Astrocyte (in vitro differentiated cells and primary cell): ENCODE measurements at regions not wholly inside any gene's neighbourhood (a gene's known extent, or its start where the extent isn't known, plus 50 kb on each side); places are given as distances from the start of the nearest gene placed in this dataset.
A peak's percentile ranks its signal among the peaks of the same experiment; 100 is the strongest.

Experiments used
- DNase-seq: peaks from one replicate; pipeline ENCODE4 v3.0.0-alpha.2; 2010; ENCODE audit warnings: low read depth
- FAIRE-seq: peaks from 2 replicates; lab custom pipeline; 2011; peaks lifted over from hg19 to GRCh38; lab: Jason Lieb, UNC
- H2AFZ ChIP-seq: 2 replicates; pipeline ENCODE4 v1.6.0; 2012; ENCODE audit warnings: low read depth, low read length, inconsistent platforms
- H3K27ac ChIP-seq: 2 replicates; pipeline ENCODE4 v1.5.1; 2011; ENCODE audit warnings: low read depth, low read length, inconsistent platforms
- H3K27me3 ChIP-seq: 2 replicates; pipeline ENCODE4 v1.6.0; 2011; ENCODE audit warnings: low read length, inconsistent platforms; ENCODE audit not compliant: insufficient read depth
- H3K36me3 ChIP-seq: 2 replicates; pipeline ENCODE4 v1.5.1; 2011; ENCODE audit warnings: low read length, inconsistent platforms; ENCODE audit not compliant: insufficient read depth
- H3K4me1 ChIP-seq: 2 replicates; pipeline ENCODE4 v1.5.1; 2011; ENCODE audit warnings: low read length, inconsistent platforms; ENCODE audit not compliant: insufficient read depth
- H3K4me2 ChIP-seq: 2 replicates; pipeline ENCODE4 v1.6.0; 2012; ENCODE audit warnings: low read length, inconsistent platforms
- H3K4me3 ChIP-seq: 2 replicates; pipeline ENCODE4 v1.5.1; 2011; ENCODE audit warnings: low read depth, mild to moderate bottlenecking, low read length, inconsistent platforms; ENCODE audit not compliant: insufficient read depth
- H3K79me2 ChIP-seq: 2 replicates; pipeline ENCODE4 v1.6.0; 2012; ENCODE audit warnings: mild to moderate bottlenecking, low read length, inconsistent platforms; ENCODE audit not compliant: insufficient read depth
- H3K9ac ChIP-seq: 2 replicates; pipeline ENCODE4 v1.6.0; 2012; ENCODE audit warnings: mild to moderate bottlenecking, low read length, inconsistent platforms
- H3K9me3 ChIP-seq: 2 replicates; pipeline ENCODE4 v1.5.1; 2012; ENCODE audit warnings: low read depth, mild to moderate bottlenecking, low read length, inconsistent platforms; ENCODE audit not compliant: insufficient read depth
- H4K20me1 ChIP-seq: 2 replicates; pipeline ENCODE4 v1.6.0; 2012; ENCODE audit warnings: low read length, inconsistent platforms; ENCODE audit not compliant: insufficient read depth
- H3K27ac Mint-ChIP-seq: one replicate; pipeline ENCODE4 v1.8.0; 2021; ENCODE audit warnings: mild to moderate bottlenecking, mixed read lengths; ENCODE audit not compliant: unreplicated experiment
- H3K27me3 Mint-ChIP-seq: one replicate; pipeline ENCODE4 v1.8.0; 2021; ENCODE audit warnings: low read depth, mixed read lengths; ENCODE audit not compliant: unreplicated experiment
- H3K36me3 Mint-ChIP-seq: one replicate; pipeline ENCODE4 v1.8.0; 2021; ENCODE audit warnings: low read depth, mixed read lengths; ENCODE audit not compliant: unreplicated experiment
- H3K4me1 Mint-ChIP-seq: one replicate; pipeline ENCODE4 v1.8.0; 2021; ENCODE audit warnings: low read depth, mixed read lengths; ENCODE audit not compliant: unreplicated experiment
- H3K4me3 Mint-ChIP-seq: one replicate; pipeline ENCODE4 v1.8.0; 2021; ENCODE audit warnings: mild to moderate bottlenecking, moderate library complexity, mixed read lengths; ENCODE audit not compliant: unreplicated experiment
- H3K9me3 Mint-ChIP-seq: one replicate; pipeline ENCODE4 v1.8.0; 2021; ENCODE audit warnings: mild to moderate bottlenecking, mixed read lengths; ENCODE audit not compliant: unreplicated experiment
- EZH2 ChIP-seq: IDR thresholded peaks from 2 replicates; pipeline ENCODE4 v1.6.1; 2012; ENCODE audit warnings: mild to moderate bottlenecking, low read length, inconsistent platforms; ENCODE audit not compliant: insufficient read depth
- TF ChIP-seq, protein P1 (sequence below): IDR thresholded peaks from 2 replicates; pipeline ENCODE4 v1.5.1; 2011; ENCODE audit warnings: low read depth, mild to moderate bottlenecking, inconsistent platforms, low read length, moderate library complexity; ENCODE audit not compliant: insufficient read depth

GRCh38 chr7:1368184-1368681 is 91.0 kb downstream of the MICALL2 start:
- no peak for TF ChIP-seq EZH2
- TF ChIP-seq, protein P1, sequence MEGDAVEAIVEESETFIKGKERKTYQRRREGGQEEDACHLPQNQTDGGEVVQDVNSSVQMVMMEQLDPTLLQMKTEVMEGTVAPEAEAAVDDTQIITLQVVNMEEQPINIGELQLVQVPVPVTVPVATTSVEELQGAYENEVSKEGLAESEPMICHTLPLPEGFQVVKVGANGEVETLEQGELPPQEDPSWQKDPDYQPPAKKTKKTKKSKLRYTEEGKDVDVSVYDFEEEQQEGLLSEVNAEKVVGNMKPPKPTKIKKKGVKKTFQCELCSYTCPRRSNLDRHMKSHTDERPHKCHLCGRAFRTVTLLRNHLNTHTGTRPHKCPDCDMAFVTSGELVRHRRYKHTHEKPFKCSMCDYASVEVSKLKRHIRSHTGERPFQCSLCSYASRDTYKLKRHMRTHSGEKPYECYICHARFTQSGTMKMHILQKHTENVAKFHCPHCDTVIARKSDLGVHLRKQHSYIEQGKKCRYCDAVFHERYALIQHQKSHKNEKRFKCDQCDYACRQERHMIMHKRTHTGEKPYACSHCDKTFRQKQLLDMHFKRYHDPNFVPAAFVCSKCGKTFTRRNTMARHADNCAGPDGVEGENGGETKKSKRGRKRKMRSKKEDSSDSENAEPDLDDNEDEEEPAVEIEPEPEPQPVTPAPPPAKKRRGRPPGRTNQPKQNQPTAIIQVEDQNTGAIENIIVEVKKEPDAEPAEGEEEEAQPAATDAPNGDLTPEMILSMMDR: no peak
- Histone ChIP-seq H3K9me3 (peaks cover 6% of the 10 kb centered on the region), H3K27ac (no peak overlapping the region), H3K36me3 (no peaks in the 10 kb centered on the region), H4K20me1 (no peaks in the 10 kb centered on the region), H3K4me3 (no peak overlapping the region), H3K9ac (no peak overlapping the region), H3K4me2 (no peak overlapping the region), H2AFZ (no peak overlapping the region), H3K27me3 (peaks cover 49% of the 10 kb centered on the region), H3K4me1 (no peaks in the 10 kb centered on the region), H3K79me2 (no peaks in the 10 kb centered on the region)
- peaks cover 3% of the 10 kb centered on the region for H3K36me3 Mint-ChIP-seq
- no peak overlapping the region for H3K4me3 Mint-ChIP-seq
- DNase-seq: no peak
- no peak overlapping the region for H3K27ac Mint-ChIP-seq
- no peak for FAIRE-seq
- H3K4me1 Mint-ChIP-seq: no peaks in the 10 kb centered on the region
- peaks cover 53% of the 10 kb centered on the region for H3K27me3 Mint-ChIP-seq
- H3K9me3 Mint-ChIP-seq: peaks cover 4% of the 10 kb centered on the region

GRCh38 chr7:1368682-1369571 is 90.3 kb downstream of the MICALL2 start:
- peaks cover 46% of the 10 kb centered on the region for H3K27me3 ChIP-seq
- Mint-ChIP-seq H3K27ac (no peak overlapping the region), H3K27me3 (peaks cover 59% of the 10 kb centered on the region), H3K36me3 (peaks cover 3% of the 10 kb centered on the region), H3K4me1 (no peaks in the 10 kb centered on the region), H3K4me3 (no peak overlapping the region), H3K9me3 (peaks cover 4% of the 10 kb centered on the region)
- TF ChIP-seq, protein P1: no peak
- TF ChIP-seq EZH2: peak; percentile 72
- DNase-seq (no peak), FAIRE-seq (no peak)
- no peaks in the 10 kb centered on the region for H3K79me2 ChIP-seq
- no peak overlapping the region for H3K4me3 ChIP-seq
- H3K4me2 ChIP-seq: no peak overlapping the region
- H3K9me3 ChIP-seq: peaks cover 6% of the 10 kb centered on the region
- H3K27ac ChIP-seq: no peak overlapping the region
- no peaks in the 10 kb centered on the region for H3K36me3 ChIP-seq
- H4K20me1 ChIP-seq: no peaks in the 10 kb centered on the region
- H2AFZ ChIP-seq: no peak overlapping the region
- no peaks in the 10 kb centered on the region for H3K4me1 ChIP-seq
- H3K9ac ChIP-seq: no peak overlapping the region
